GM18861 (cell line): ENCODE measurements at regions not wholly inside any gene's neighbourhood (a gene's known extent, or its start where the extent isn't known, plus 50 kb on each side); places are given as distances from the start of the nearest gene placed in this dataset.
A peak's percentile ranks its signal among the peaks of the same experiment; 100 is the strongest.
"Not testable (repeated sequence)": the region's sequence is repeated elsewhere in the genome, so short reads cannot be mapped to it uniquely, and the experiment has no call there.

ENCODE experiments used
- ATAC-seq: cut with Tn5 transposase; IDR thresholded peaks from one replicate; pipeline ENCODE4 v1.9.1; 2021; ENCODE audit not compliant: unreplicated experiment

- ATAC-seq: no peak
Observed at GRCh38 chr1:195715652-195716051, 892.6 kb downstream of the KCNT2 start.

GRCh38 chr1:195714248-195714647, 894.0 kb downstream of the KCNT2 start:
- no peak for ATAC-seq

DNA sequence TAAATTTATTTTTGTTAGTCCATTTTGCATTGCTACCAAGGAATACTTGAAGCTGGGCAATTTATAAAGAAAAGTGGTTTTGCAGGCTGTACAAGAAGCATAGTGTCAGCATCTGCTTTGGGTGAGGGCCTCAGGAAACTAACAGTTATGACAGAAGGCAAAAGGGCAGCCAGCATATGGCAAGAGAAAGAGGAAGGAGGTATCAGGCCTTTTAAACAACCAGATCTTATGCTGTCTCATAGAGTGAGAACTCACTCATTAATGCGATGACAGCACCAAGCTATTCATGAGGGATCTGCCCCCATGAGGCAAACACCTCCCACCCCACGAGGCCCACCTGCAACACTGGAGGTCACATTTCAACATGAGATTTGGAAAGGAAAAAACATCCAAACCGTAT, 898.4 kb downstream of the KCNT2 start:
- ATAC-seq: no peak

- no peak for ATAC-seq
Observed at GRCh38 chr1:195704028-195704427, 904.2 kb downstream of the KCNT2 start.

- no peak for ATAC-seq
Observed at GRCh38 chr1:195701149-195701548, 907.1 kb downstream of the KCNT2 start.

- ATAC-seq: peak; percentile 94
Observed at GRCh38 chr1:195697130-195697529, 911.1 kb downstream of the KCNT2 start.

GRCh38 chr1:195686764-195687163, 921.5 kb downstream of the KCNT2 start:
- ATAC-seq: no peak

DNA sequence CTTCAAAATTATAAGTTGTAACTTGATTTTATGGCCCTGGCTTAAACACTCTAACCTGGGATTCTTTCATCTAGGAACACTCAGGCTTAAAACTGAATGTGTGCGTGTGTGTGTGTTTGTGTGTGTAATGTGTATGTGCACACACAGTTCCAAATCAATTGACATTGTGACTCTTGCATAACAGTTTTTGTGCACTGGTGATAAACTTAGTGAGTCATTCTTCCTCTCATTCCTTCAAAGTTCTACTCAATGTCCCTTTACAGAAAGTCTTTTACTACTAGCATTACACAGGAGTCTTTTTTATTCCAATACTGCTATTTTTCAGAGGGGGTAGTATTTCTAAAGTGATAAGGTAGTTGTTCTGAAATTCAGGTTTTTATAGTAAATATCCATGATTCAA, 943.6 kb downstream of the KCNT2 start:
- no peak for ATAC-seq

GRCh38 chr1:195663549-195664280, 944.5 kb downstream of the KCNT2 start:
- no peak for ATAC-seq

DNA sequence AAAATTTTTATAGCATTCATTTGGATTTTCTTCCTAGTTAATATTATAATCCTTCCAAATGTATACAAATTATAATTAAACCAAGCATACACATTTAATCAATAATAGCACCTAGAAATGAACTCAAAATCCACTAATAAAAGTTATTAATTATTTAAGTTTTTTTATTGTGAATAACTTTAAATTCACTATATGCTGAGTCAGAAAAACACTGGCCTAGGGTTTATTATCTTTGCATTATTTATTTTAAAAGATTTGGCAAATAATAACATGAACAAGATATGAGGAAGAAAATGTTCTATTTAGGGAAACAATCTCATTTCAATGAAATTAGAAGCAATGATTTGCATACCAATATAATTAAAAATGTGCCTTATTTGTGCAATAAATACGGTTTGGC, 951.5 kb downstream of the KCNT2 start:
- no peak for ATAC-seq

GRCh38 chr1:195648875-195649274, 959.4 kb downstream of the KCNT2 start:
- ATAC-seq: not testable (repeated sequence)

GRCh38 chr1:195637539-195637938, 970.7 kb downstream of the KCNT2 start:
- ATAC-seq: no peak

GRCh38 chr1:195618287-195618686, 990.0 kb downstream of the KCNT2 start:
- peak; percentile 89 for ATAC-seq

DNA sequence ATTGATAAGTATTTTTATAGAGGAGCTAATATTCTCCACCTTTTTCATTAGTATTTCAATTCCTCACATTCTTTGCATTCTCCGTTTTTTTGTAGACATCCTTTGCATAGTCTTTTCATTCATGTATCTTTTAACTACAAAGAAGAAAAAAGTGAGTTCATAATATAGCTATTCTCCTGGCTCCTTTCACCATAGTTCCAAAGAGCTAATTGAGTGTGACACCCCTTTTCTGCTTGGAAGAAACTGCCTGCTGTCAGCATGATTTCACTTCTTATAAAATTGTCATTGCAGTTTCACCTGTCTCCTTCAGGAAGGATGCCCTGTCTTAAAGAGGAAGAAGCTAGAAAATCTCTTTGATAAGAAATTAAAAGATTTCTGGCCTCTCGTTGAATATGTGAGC, 991.1 kb downstream of the KCNT2 start:
- ATAC-seq: no peak

GRCh38 chr1:195608883-195609282, 999.4 kb downstream of the KCNT2 start:
- no peak for ATAC-seq

DNA sequence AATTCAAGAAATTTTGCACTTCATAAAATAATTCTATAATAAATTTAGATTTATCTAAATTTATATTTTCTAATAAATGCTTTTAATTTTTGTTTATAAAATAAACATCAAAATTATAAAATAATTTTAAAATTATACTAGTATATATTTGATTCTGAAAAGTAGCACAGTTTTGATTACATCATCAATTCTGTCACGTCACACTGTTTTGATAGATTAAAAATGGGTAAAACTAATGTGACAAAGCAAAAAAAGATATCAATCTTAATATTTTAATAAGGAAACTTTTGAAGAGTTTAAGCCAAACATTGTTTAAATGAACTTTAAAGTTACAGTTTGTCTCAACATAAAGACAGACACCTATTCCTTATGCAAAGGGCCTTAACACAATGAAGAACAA, 1001.8 kb downstream of the KCNT2 start:
- no peak for ATAC-seq

DNA sequence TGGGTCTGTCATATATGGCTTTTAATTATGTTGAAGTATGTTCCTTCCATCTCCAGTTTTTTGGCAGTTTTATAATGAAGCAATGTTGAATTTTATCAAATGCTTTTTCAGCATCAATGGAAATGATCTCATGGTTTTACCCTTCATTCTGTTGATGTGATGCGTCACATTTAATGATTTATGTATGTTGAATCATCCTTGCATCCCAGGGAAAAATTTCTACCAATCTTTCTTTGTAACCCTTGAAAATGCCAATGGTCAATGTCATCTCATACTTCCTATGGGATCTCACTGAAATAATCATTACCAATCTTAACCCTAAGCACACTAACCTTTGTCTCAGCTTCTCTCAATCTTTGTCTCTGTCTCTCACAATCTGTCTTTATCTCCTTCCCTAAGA, 1004.0 kb downstream of the KCNT2 start:
- no peak for ATAC-seq

DNA sequence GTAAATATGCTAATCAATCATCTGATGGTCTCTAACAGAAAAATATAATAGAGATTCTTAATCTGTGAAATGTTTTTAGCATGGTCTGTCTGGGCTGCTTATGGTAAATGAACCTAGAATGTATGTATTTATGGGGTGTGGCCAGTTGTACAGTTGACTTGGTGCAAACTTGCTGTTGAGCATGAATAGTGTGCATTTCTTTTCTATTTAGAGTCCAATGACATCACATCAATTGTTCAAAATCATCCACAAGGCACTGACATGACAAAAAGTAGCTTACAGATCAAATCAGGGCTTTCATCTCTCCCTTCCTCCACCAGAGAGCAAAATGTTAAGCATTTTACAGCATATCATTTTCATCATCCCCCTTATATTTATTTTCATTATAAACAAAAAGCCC, 1010.3 kb downstream of the KCNT2 start:
- ATAC-seq: no peak

DNA sequence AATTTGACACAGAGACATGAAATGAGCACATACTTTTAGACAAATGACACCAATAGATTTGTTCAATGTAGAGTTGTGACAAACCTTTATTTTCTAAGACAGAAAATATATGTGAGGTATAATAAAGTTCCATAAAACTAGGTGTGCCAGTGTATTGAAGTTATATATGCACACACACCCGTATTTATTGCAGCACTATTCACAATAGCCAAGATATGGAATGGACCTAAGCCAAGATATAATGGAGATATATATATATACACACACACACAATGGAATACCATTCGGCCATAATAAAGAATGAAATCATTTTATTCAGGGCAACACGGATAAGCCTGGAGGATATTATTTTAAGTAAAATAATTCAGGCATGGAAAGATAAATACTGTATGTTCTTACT, 1013.5 kb downstream of the KCNT2 start:
- ATAC-seq: no peak

GRCh38 chr1:195594322-195594721, 1013.9 kb downstream of the KCNT2 start:
- no peak for ATAC-seq

- ATAC-seq: no peak
Observed at GRCh38 chr1:195591917-195592672, 1016.1 kb downstream of the KCNT2 start.

- ATAC-seq: no peak
Observed at GRCh38 chr1:195590649-195591048, 1017.6 kb downstream of the KCNT2 start.
